GM10266 (cell line): ENCODE measurements at regions not wholly inside any gene's neighbourhood (a gene's known extent, or its start where the extent isn't known, plus 50 kb on each side); places are given as distances from the start of the nearest gene placed in this dataset.

Source experiments
- DNase-seq: peaks from one replicate; pipeline ENCODE4 v3.0.0; 2012; ENCODE audit errors: extremely low spot score
- CTCF ChIP-seq: IDR thresholded peaks from 2 replicates; pipeline ENCODE4 v1.5.1; 2012; ENCODE audit warnings: mild to moderate bottlenecking, low read depth; ENCODE audit not compliant: control insufficient read depth, insufficient read depth; ENCODE audit errors: missing control alignments

DNA sequence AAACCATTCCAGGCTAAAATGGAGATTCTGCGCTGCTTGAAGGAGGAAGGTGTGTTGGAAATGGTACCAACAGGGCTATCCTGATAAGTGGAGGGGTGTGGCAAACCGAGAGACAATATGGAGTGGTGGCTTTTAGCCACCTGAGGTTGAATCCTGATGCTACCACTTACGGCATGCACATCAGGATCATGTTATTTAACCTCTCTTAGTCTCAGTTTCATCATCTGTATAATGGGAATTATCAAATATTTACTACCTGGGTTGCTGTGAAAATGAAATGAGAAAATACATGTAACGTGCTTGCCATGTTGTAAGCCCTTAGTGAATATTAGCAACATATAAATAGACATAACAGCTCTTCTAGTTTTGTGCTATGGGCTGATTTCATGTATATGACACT is 117.1 kb downstream of the TBX19 start:
- no peak for DNase-seq

GRCh38 chr1:168396940-168397684 is 116.4 kb downstream of the TBX19 start:
- DNase-seq: no peak
- no peak for TF ChIP-seq CTCF

More for the DNA sequence above, 117.1 kb downstream of the TBX19 start:
- TF ChIP-seq CTCF: no peak

DNA sequence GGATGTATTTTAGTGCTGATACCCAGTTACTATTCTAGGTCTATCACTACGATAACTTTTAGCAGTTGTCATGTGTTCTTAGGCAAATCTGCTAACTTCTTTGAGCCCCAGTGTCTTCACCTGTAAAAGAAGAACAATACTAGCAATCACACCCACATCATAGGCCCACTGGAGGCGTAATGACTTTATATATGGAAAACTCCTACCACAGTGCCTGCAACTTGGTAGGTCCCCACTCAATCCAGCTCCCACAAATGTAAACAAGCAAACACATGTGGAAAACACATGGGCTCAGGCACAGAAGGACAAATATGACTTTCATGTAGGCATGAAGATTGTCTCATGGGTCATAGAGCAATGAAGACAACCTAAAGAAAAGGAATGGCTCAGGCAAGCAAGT is 115.8 kb downstream of the TBX19 start:
- no peak for DNase-seq
- TF ChIP-seq CTCF: no peak

DNA sequence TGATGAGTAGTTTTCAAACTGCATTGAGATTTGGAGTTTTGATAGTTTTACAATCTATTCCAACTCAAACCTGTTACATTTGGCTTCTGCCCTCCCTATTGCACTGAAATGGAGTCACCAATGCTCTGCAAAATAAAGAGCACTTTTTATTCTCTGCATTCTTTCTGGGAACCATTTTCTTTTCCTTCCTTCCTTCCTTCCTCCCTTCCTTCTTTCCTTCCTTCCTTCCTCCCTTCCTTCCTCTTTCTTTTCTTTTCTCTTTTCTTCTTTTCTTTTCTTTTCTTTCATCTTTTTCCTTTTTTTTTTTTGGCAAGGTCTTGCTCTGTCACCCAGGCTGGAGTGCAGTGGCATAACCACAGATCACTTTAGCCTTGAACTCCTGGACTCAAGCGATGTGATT is 114.2 kb downstream of the TBX19 start:
- no peak for DNase-seq
- no peak for TF ChIP-seq CTCF

GRCh38 chr1:168392958-168393549 is 112.4 kb downstream of the TBX19 start:
- no peak for TF ChIP-seq CTCF
- no peak for DNase-seq

DNA sequence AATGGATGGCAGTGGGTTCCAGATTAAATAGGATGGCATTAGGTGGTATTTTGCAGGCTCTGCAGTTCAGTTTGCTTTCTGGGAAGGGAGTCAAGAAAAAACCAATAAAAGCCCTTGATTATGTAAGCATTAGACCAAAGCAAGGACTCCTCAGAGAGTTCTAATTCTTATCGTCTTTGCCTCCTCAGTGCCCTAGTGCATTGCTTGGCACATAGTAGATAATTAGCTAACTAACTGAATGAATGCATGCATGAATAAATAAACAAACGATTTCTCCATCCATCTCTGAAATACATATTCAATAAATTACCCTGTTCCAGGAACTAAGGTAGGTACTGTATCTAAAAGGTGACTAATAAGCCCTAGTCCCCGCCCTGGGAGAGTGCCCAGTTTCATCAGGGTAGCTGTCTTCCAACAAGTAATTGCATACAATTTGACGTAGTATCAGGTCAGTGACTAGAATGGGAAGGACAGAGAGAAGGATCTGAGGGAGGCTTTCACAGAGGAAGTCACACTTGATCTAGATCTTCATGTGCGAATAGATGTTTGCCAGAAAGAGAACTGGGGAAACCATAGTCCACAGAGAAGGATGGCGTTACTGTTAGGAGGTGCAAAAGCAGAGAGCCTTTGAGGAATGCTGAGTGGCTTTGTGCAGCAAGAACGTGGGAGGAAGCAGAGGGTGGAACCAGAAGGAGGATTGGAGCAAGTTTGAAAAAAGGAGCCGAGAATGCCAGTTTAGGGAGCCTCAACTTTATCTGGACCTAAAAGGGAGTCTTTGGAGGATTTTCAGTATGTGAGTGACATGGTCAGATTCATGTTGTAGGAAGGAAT is 111.4 kb downstream of the TBX19 start:
- TF ChIP-seq CTCF: no peak

More for the DNA sequence above, 111.4 kb downstream of the TBX19 start:
- no peak for DNase-seq
